Right lobe of liver (tissue), 6 donors: ENCODE measurements at regions not wholly inside any gene's neighbourhood (a gene's known extent, or its start where the extent isn't known, plus 50 kb on each side); places are given as distances from the start of the nearest gene placed in this dataset.

ENCODE experiments used
- ATAC-seq, 4 donors: fragments of 200-7000 bp; cut with Tn5 transposase; one replicate each; pipeline ENCODE4 v1.9.1; 2020; ENCODE audit warnings: mild to moderate bottlenecking in 4 of 4, moderate library complexity in 4 of 4
- DNase-seq, 3 donors: peaks; one replicate each; pipeline ENCODE4 v3.0.0-alpha.2; 2020
- H3K27ac ChIP-seq, 3 donors: fragments of 200-600 bp; one replicate each; pipeline ENCODE4 v1.8.0; 2022
- H3K27me3 ChIP-seq, 2 donors: fragments of 200-600 bp; one replicate each; pipeline ENCODE4 v1.8.0; 2022
- H3K36me3 ChIP-seq, 4 donors: fragments of 200-600 bp; sonication (generic) in 1 of 4; one replicate each; pipeline versions ENCODE4 v1.5.1 to v1.8.0; 2017 to 2022; ENCODE audit warnings: control low read depth in 1 of 4
- H3K4me1 ChIP-seq, 4 donors: fragments of 200-600 bp; sonication (generic) in 1 of 4; one replicate each; pipeline versions ENCODE4 v1.5.1 to v1.8.0; 2017 to 2022; ENCODE audit warnings: control low read depth in 1 of 4
- H3K4me3 ChIP-seq, 3 donors: fragments of 200-600 bp; one replicate each; pipeline ENCODE4 v1.8.0; 2022
- H3K9me3 ChIP-seq, 4 donors: fragments of 200-600 bp; sonication (generic) in 1 of 4; one replicate each; pipeline versions ENCODE4 v1.5.1 to v1.8.0; 2017 to 2022; ENCODE audit warnings: control low read depth in 1 of 4
- POLR2A ChIP-seq: fragments of 450-650 bp; IDR thresholded peaks from one replicate; pipeline ENCODE4 v1.6.1; 2017; ENCODE audit warnings: antibody characterized with exemption, mild to moderate bottlenecking
- WGBS: methylation state at CpG from one replicate; pipeline ENCODE4 v1.1.6; 2018; ENCODE audit warnings: low coverage, low lambda C conversion rate; ENCODE audit not compliant: insufficient coverage; ENCODE audit errors: missing lambda C conversion rate; 5-methylcytosine and 5-hydroxymethylcytosine counted together
- intact Hi-C, 2 donors: fragments of 100-400 bp; cut with DNase I; formaldehyde crosslinking; loops; one replicate each; pipeline versions ENCODE4 v1.11.2 to v1.14.1; 2022
- TF ChIP-seq, protein P1 (sequence below), 4 donors: fragments of 200-600 bp in 3 of 4; fragments of 450-650 bp in 1 of 4; IDR thresholded peaks; one replicate each; pipeline versions ENCODE4 v1.5.1 to v1.8.0; 2016 to 2022; ENCODE audit warnings: antibody characterized with exemption in 4 of 4, mild to moderate bottlenecking in 2 of 4
- donor health status: DM: no; HTN: yes; CAD: no.
- donor health status: DM: no; HTN: no; CAD: no.
- donor health status: DM: no; HTN: no; CAD: no.
- donor health status: DM: no; HTN: yes; CAD: no.
- donor health status: DM: no; HTN: yes; CAD: no.

DNA sequence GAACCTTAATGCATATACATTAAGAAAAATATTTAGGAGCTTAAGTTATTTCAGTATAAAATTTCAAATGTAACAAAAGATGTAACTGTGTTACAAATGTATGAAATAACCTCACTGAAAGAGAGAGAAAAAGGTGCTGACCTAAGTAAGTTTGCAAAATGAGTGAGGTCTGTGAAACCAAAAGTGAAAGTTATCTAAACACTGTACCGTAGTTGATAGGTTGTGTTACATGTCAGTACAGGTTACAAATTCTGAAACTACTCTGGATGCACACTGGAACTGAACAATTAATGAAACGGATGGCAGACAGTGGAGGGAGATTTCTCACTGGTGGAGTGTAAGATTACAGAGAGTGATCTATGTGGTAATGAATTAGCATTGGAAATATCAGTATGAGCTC lies 420.7 kb downstream of the ZNF385D start:
- Histone ChIP-seq H3K36me3 (no peaks in the 10 kb centered on the region), H3K27me3 (no peaks in the 10 kb centered on the region), H3K27ac (no peak overlapping the region), H3K4me1 (no peaks in the 10 kb centered on the region), H3K4me3 (peak overlapping the region in 2 of 3 donors; percentile 22 to 26), H3K9me3 (no peaks in the 10 kb centered on the region)
- WGBS, result 3% methylated on average over 2 of the region's 2 CpGs
- TF ChIP-seq, protein P1, sequence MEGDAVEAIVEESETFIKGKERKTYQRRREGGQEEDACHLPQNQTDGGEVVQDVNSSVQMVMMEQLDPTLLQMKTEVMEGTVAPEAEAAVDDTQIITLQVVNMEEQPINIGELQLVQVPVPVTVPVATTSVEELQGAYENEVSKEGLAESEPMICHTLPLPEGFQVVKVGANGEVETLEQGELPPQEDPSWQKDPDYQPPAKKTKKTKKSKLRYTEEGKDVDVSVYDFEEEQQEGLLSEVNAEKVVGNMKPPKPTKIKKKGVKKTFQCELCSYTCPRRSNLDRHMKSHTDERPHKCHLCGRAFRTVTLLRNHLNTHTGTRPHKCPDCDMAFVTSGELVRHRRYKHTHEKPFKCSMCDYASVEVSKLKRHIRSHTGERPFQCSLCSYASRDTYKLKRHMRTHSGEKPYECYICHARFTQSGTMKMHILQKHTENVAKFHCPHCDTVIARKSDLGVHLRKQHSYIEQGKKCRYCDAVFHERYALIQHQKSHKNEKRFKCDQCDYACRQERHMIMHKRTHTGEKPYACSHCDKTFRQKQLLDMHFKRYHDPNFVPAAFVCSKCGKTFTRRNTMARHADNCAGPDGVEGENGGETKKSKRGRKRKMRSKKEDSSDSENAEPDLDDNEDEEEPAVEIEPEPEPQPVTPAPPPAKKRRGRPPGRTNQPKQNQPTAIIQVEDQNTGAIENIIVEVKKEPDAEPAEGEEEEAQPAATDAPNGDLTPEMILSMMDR (IDR thresholded peaks at IDR 0.05), result no peak
- no peak for TF ChIP-seq POLR2A
- DNase-seq, result no peak
- intact Hi-C loops, result no loop called here
- peak; percentile 90 to 99 (median 94) for ATAC-seq

DNA sequence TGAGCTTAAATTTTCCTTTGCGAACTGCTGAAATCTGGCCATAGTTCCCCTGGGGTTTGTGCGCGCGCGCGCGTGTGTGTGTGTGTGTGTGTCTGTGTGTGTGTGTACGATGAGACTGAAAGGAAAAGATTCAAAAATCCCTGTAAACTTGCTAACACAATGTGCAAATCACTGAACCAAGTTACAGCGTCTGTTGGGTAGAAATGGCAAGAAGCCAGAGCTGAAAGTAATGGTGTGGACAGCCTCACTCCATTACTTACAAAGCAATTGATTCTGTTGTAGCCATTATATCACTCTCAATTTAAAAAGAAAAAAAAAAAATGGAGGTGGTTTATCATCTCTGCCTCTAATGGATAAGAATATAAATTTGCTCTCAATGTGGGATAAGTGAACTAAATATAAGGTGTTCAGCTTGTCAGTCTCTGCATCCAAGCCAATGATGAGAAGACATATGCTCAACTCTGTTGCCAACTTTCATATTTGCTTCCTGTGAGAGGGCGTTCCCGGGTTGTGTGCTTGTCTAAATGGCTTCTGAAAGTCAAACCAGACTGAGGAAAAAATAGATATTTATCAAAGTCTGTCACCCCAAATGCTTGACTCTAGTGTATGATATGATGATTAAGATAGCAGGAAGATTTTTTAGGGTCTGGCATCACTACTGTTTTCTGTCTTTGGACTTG lies 422.2 kb downstream of the ZNF385D start:
- intact Hi-C loops, result no loop called here
- no peak for TF ChIP-seq POLR2A
- TF ChIP-seq, protein P1 (IDR thresholded peaks at IDR 0.05), result no peak
- ATAC-seq, result no peak

DNA sequence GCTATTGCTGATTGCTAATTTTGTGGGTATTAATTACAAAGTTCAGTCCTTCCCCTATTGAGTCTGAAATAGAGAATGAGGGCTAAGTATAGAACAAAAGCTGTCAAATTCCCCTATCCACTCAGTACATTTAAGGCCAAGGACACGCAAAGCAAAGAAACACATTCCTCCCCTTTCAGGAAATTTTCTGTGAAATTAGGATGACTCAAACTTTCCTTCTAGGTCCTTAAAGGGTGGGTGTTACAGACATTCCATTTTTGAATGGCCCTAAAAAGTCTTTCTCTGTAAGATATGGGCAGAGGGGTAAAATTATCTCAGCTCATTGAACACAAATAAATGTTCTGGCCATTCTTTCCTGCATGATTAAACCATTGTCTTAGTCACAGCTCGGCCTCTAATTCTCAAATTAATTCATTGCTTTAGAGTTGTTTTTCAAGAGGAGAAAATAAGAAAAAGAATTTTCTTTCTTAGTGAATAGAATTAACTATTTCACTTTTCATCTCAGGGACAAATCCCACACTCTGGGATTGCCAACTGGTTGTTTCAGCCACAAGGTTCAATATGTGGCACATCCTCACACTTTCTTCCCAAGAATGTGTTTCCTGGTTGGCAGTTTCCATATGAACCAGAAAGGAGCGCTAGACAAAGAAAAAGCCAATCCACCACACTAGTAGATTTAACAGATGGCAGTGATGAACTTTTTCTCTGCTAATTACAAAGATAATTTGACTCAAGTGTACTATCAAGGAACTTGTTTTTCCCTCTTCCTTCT lies 424.1 kb downstream of the ZNF385D start:
- intact Hi-C loops, result no loop called here
- ATAC-seq, result no peak
- WGBS, result 71% methylated on average over 3 of the region's 3 CpGs

More for the DNA sequence above, 422.2 kb downstream of the ZNF385D start:
- no peak for DNase-seq
- Histone ChIP-seq H3K9me3 (no peaks in the 10 kb centered on the region), H3K27me3 (no peaks in the 10 kb centered on the region), H3K36me3 (no peaks in the 10 kb centered on the region), H3K27ac (no peak overlapping the region), H3K4me3 (no peak overlapping the region), H3K4me1 (no peaks in the 10 kb centered on the region)
- 86% methylated on average over 11 of the region's 11 CpGs for WGBS

DNA sequence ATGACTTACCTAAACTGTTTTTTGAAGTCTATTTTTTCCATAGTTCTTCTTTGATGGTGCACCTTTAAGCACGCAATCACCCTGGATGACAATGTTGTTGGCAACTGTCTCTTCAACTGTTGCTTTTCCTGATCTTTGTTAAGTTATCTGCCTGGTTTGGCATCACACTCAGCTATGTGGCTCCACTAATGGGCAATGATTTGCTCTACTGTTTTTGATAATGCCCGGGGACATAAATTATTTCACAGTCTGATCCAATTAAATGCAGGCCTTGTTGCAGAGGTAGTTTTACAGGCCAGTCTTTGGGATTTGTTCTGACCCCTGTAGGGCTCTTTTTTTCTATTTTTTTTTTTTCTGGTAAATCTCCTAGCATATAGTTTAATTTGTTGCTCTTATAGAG lies 436.3 kb downstream of the ZNF385D start:
- H3K4me1 ChIP-seq, result no peaks in the 10 kb centered on the region
- H3K27me3 ChIP-seq, result no peaks in the 10 kb centered on the region
- intact Hi-C loops, result no loop called here
- no peaks in the 10 kb centered on the region for H3K36me3 ChIP-seq
- whole genome bisulfite sequencing, result 50% methylated on average over 2 of the region's 2 CpGs
- no peak overlapping the region for H3K27ac ChIP-seq
- no peak for TF ChIP-seq POLR2A
- TF ChIP-seq, protein P1 (IDR thresholded peaks at IDR 0.05), result no peak
- DNase-seq (no peak), ATAC-seq (no peak)
- no peaks in the 10 kb centered on the region for H3K9me3 ChIP-seq
- H3K4me3 ChIP-seq, result no peak overlapping the region

More for the DNA sequence above, 424.1 kb downstream of the ZNF385D start:
- no peak for DNase-seq
- no peaks in the 10 kb centered on the region for H3K36me3 ChIP-seq
- no peak overlapping the region for H3K4me3 ChIP-seq
- H3K27ac ChIP-seq, result no peak overlapping the region
- H3K9me3 ChIP-seq, result no peaks in the 10 kb centered on the region
- H3K27me3 ChIP-seq, result no peaks in the 10 kb centered on the region
- H3K4me1 ChIP-seq, result no peaks in the 10 kb centered on the region
- TF ChIP-seq POLR2A, result no peak
- TF ChIP-seq, protein P1 (IDR thresholded peaks at IDR 0.05), result no peak
